GM23338 (cell line): ENCODE measurements at regions not wholly inside any gene's neighbourhood (a gene's known extent, or its start where the extent isn't known, plus 50 kb on each side); places are given as distances from the start of the nearest gene placed in this dataset.

Source experiments
- ATAC-seq: fragments of 200-7000 bp; cut with Tn5 transposase; 3 replicates; pipeline ENCODE4 v1.9.1; 2020
- DNase-seq: peaks from one replicate; pipeline ENCODE4 v3.0.0-alpha.2; 2015; ENCODE audit warnings: low spot score
- H2AFZ ChIP-seq: fragments of 200-600 bp; sonication (generic); 2 replicates; pipeline ENCODE4 v1.8.0; 2016; ENCODE audit warnings: antibody characterized with exemption, mild to moderate bottlenecking, moderate library complexity
- H3F3A ChIP-seq: fragments of 200-600 bp; sonication (generic); replicated peaks from 2 replicates; pipeline ENCODE4 v1.8.0; 2017; ENCODE audit warnings: antibody characterized with exemption, mixed run types, low read depth
- H3K27ac ChIP-seq: fragments of 200-600 bp; sonication (generic); 2 replicates; pipeline ENCODE4 v1.6.1; 2016; ENCODE audit warnings: low read depth
- H3K27me3 ChIP-seq: fragments of 200-600 bp; sonication (generic); 2 replicates; pipeline ENCODE4 v1.8.0; 2016; ENCODE audit warnings: mild to moderate bottlenecking, mixed run types, moderate library complexity; ENCODE audit not compliant: insufficient read depth
- H3K36me3 ChIP-seq: fragments of 200-600 bp; sonication (generic); 2 replicates; pipeline ENCODE4 v1.8.0; 2016; ENCODE audit warnings: mild to moderate bottlenecking; ENCODE audit not compliant: insufficient read depth
- H3K4me1 ChIP-seq: fragments of 200-600 bp; sonication (generic); 2 replicates; pipeline ENCODE4 v1.8.0; 2016; ENCODE audit warnings: mild to moderate bottlenecking, moderate library complexity; ENCODE audit not compliant: insufficient read depth
- H3K4me2 ChIP-seq: fragments of 200-600 bp; sonication (generic); 2 replicates; pipeline ENCODE4 v1.7.1; 2017; ENCODE audit warnings: mixed run types
- H3K4me3 ChIP-seq: fragments of 200-600 bp; sonication (generic); 2 replicates; pipeline ENCODE4 v1.6.1; 2016; ENCODE audit warnings: mixed run types
- H3K79me2 ChIP-seq: fragments of 200-600 bp; sonication (generic); replicated peaks from 2 replicates; pipeline ENCODE4 v1.8.0; 2017; ENCODE audit warnings: mild to moderate bottlenecking; ENCODE audit not compliant: insufficient read depth
- H3K9me2 ChIP-seq: fragments of 200-600 bp; sonication (generic); 2 replicates; pipeline ENCODE4 v1.8.0; 2017; ENCODE audit not compliant: insufficient read depth
- H4K20me1 ChIP-seq: fragments of 200-600 bp; sonication (generic); replicated peaks from 2 replicates; pipeline ENCODE4 v1.8.0; 2017; ENCODE audit warnings: mild to moderate bottlenecking; ENCODE audit not compliant: insufficient read depth
- H3K27ac Mint-ChIP-seq: 2 replicates; pipeline ENCODE4 v1.8.0; 2020; ENCODE audit warnings: inconsistent platforms, mild to moderate bottlenecking, moderate library complexity, mixed read lengths
- H3K27me3 Mint-ChIP-seq: 3 replicates; pipeline ENCODE4 v1.8.0; 2022; ENCODE audit warnings: low read depth, mild to moderate bottlenecking, moderate library complexity, mixed read lengths, inconsistent platforms; ENCODE audit not compliant: insufficient read depth, poor library complexity
- H3K36me3 Mint-ChIP-seq: 3 replicates; pipeline ENCODE4 v1.8.0; 2021; ENCODE audit warnings: low read depth, mild to moderate bottlenecking, inconsistent platforms, moderate library complexity, mixed read lengths
- H3K4me1 Mint-ChIP-seq: 3 replicates; pipeline ENCODE4 v1.8.0; 2020; ENCODE audit warnings: mild to moderate bottlenecking, inconsistent platforms, mixed read lengths
- H3K4me3 Mint-ChIP-seq: 3 replicates; pipeline ENCODE4 v1.8.0; 2021; ENCODE audit warnings: moderate library complexity, mild to moderate bottlenecking, inconsistent platforms, mixed read lengths
- H3K9me3 Mint-ChIP-seq: 3 replicates; pipeline ENCODE4 v1.8.0; 2020; ENCODE audit warnings: moderate library complexity, mild to moderate bottlenecking, inconsistent platforms, mixed read lengths
- EZH2 ChIP-seq: fragments of 200-600 bp; sonication (generic); IDR thresholded peaks from one replicate; pipeline ENCODE4 v1.8.0; 2017; ENCODE audit warnings: antibody characterized with exemption, mild to moderate bottlenecking, low read depth; ENCODE audit not compliant: unreplicated experiment
- EZH2phosphoT487 ChIP-seq: fragments of 200-600 bp; sonication (generic); IDR thresholded peaks from one replicate; pipeline ENCODE4 v1.8.1; 2018; ENCODE audit warnings: antibody characterized with exemption; ENCODE audit not compliant: unreplicated experiment
- JUNB ChIP-seq: IDR thresholded peaks from one replicate; pipeline ENCODE4 v1.6.1; 2016; ENCODE audit warnings: antibody characterized with exemption; ENCODE audit not compliant: unreplicated experiment
- POLR2AphosphoS5 ChIP-seq: IDR thresholded peaks from 2 replicates; pipeline ENCODE4 v1.6.1; 2016; ENCODE audit warnings: antibody characterized with exemption, low read depth
- ZNF114 ChIP-seq: fragments of 250-450 bp; sonication (Bioruptor Pico); IDR thresholded peaks from 2 replicates; pipeline ENCODE4 v1.5.0; 2020; ENCODE audit warnings: mild to moderate bottlenecking, moderate library complexity
- ZNF331 ChIP-seq: fragments of 250-450 bp; sonication (Bioruptor Pico); IDR thresholded peaks from 2 replicates; pipeline ENCODE4 v1.5.0; 2020; ENCODE audit warnings: low read depth, mild to moderate bottlenecking, moderate library complexity
- TF ChIP-seq, protein P1 (sequence below): IDR thresholded peaks from 2 replicates; pipeline ENCODE4 v1.6.1; 2016; ENCODE audit warnings: antibody characterized with exemption
- TF ChIP-seq, protein P2 (sequence below): fragments of 250-450 bp; sonication (Bioruptor Pico); IDR thresholded peaks from 2 replicates; pipeline ENCODE4 v1.5.0; 2020; ENCODE audit warnings: mild to moderate bottlenecking, moderate library complexity
- TF ChIP-seq, protein P3 (sequence below): IDR thresholded peaks from one replicate; pipeline ENCODE4 v1.6.1; 2018; ENCODE audit warnings: antibody characterized with exemption; ENCODE audit not compliant: unreplicated experiment

DNA sequence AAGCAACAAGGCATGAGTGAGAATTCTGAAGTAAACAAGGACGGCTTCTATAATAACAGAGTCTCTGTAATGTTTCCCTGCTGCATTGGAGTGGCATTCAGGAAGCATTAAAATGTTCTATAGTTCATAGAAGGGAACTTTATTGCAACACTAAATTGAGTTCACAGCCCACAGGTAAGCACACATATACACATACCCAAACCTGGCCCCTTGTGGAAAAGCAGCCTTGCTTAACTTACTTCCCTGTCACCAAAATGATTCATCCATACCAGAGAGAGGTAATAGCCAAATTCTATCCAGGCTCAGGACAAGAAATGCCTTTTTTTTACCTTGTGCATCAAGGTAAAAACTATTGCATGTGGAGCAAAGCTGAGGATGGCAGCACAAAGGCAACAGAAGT is 241.4 kb downstream of the HHIPL2 start:
- H3K27me3 Mint-ChIP-seq = peaks cover 2% of the 10 kb centered on the region
- no peak for TF ChIP-seq ZNF331 (CRISPR knock-in tag)
- TF ChIP-seq EZH2phosphoT487 = no peak
- no peak for TF ChIP-seq ZNF114
- no peak for TF ChIP-seq POLR2AphosphoS5
- no peak for TF ChIP-seq EZH2
- TF ChIP-seq, protein P1, sequence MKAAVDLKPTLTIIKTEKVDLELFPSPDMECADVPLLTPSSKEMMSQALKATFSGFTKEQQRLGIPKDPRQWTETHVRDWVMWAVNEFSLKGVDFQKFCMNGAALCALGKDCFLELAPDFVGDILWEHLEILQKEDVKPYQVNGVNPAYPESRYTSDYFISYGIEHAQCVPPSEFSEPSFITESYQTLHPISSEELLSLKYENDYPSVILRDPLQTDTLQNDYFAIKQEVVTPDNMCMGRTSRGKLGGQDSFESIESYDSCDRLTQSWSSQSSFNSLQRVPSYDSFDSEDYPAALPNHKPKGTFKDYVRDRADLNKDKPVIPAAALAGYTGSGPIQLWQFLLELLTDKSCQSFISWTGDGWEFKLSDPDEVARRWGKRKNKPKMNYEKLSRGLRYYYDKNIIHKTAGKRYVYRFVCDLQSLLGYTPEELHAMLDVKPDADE = no peak
- TF ChIP-seq JUNB = no peak
- H3K4me3 Mint-ChIP-seq = no peak overlapping the region

DNA sequence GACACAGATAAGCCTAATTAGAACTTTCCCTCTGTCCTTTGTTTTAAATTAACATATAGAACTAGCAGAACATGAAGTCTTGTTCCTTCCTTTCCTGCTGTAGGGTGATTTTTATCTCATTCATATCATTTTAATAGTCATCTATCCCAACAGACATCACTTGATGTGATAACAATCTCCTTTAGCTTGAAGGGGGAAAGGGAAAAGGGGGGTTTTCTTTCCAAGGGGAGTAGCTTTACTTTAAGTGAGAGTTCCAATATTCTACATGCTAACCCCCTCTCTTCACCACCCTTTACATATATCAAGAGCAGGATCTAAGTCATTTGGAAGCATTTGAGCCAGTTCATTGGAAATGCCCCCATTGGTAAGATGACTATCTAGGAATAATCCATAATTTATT is 241.9 kb downstream of the HHIPL2 start:
- Histone ChIP-seq H3K36me3 (no peaks in the 10 kb centered on the region), H3K4me1 (no peaks in the 10 kb centered on the region), H3K27ac (no peak overlapping the region), H3K4me2 (no peak overlapping the region), H3K27me3 (no peaks in the 10 kb centered on the region), H2AFZ (no peak overlapping the region), H3K79me2 (no peaks in the 10 kb centered on the region), H3K9me2 (no peaks in the 10 kb centered on the region), H4K20me1 (no peaks in the 10 kb centered on the region), H3F3A (no peaks in the 10 kb centered on the region), H3K4me3 (no peak overlapping the region)
- H3K27me3 Mint-ChIP-seq = no peaks in the 10 kb centered on the region
- H3K9me3 Mint-ChIP-seq = no peaks in the 10 kb centered on the region; the same call in 2 of the 3 replicates
- TF ChIP-seq EZH2phosphoT487 (no peak), ZNF331 (CRISPR knock-in tag) (no peak), EZH2 (no peak), ZNF114 (no peak), JUNB (no peak), POLR2AphosphoS5 (no peak)
- TF ChIP-seq, protein P2, sequence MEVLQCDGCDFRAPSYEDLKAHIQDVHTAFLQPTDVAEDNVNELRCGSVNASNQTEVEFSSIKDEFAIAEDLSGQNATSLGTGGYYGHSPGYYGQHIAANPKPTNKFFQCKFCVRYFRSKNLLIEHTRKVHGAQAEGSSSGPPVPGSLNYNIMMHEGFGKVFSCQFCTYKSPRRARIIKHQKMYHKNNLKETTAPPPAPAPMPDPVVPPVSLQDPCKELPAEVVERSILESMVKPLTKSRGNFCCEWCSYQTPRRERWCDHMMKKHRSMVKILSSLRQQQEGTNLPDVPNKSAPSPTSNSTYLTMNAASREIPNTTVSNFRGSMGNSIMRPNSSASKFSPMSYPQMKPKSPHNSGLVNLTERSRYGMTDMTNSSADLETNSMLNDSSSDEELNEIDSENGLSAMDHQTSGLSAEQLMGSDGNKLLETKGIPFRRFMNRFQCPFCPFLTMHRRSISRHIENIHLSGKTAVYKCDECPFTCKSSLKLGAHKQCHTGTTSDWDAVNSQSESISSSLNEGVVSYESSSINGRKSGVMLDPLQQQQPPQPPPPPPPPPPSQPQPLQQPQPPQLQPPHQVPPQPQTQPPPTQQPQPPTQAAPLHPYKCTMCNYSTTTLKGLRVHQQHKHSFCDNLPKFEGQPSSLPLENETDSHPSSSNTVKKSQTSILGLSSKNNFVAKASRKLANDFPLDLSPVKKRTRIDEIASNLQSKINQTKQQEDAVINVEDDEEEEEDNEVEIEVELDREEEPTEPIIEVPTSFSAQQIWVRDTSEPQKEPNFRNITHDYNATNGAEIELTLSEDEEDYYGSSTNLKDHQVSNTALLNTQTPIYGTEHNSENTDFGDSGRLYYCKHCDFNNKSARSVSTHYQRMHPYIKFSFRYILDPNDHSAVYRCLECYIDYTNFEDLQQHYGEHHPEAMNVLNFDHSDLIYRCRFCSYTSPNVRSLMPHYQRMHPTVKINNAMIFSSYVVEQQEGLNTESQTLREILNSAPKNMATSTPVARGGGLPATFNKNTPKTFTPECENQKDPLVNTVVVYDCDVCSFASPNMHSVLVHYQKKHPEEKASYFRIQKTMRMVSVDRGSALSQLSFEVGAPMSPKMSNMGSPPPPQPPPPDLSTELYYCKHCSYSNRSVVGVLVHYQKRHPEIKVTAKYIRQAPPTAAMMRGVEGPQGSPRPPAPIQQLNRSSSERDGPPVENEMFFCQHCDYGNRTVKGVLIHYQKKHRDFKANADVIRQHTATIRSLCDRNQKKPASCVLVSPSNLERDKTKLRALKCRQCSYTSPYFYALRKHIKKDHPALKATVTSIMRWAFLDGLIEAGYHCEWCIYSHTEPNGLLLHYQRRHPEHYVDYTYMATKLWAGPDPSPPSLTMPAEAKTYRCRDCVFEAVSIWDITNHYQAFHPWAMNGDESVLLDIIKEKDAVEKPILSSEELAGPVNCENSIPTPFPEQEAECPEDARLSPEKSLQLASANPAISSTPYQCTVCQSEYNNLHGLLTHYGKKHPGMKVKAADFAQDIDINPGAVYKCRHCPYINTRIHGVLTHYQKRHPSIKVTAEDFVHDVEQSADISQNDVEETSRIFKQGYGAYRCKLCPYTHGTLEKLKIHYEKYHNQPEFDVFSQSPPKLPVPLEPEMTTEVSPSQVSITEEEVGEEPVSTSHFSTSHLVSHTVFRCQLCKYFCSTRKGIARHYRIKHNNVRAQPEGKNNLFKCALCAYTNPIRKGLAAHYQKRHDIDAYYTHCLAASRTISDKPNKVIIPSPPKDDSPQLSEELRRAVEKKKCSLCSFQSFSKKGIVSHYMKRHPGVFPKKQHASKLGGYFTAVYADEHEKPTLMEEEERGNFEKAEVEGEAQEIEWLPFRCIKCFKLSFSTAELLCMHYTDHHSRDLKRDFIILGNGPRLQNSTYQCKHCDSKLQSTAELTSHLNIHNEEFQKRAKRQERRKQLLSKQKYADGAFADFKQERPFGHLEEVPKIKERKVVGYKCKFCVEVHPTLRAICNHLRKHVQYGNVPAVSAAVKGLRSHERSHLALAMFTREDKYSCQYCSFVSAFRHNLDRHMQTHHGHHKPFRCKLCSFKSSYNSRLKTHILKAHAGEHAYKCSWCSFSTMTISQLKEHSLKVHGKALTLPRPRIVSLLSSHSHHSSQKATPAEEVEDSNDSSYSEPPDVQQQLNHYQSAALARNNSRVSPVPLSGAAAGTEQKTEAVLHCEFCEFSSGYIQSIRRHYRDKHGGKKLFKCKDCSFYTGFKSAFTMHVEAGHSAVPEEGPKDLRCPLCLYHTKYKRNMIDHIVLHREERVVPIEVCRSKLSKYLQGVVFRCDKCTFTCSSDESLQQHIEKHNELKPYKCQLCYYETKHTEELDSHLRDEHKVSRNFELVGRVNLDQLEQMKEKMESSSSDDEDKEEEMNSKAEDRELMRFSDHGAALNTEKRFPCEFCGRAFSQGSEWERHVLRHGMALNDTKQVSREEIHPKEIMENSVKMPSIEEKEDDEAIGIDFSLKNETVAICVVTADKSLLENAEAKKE = no peak
- TF ChIP-seq, protein P3, sequence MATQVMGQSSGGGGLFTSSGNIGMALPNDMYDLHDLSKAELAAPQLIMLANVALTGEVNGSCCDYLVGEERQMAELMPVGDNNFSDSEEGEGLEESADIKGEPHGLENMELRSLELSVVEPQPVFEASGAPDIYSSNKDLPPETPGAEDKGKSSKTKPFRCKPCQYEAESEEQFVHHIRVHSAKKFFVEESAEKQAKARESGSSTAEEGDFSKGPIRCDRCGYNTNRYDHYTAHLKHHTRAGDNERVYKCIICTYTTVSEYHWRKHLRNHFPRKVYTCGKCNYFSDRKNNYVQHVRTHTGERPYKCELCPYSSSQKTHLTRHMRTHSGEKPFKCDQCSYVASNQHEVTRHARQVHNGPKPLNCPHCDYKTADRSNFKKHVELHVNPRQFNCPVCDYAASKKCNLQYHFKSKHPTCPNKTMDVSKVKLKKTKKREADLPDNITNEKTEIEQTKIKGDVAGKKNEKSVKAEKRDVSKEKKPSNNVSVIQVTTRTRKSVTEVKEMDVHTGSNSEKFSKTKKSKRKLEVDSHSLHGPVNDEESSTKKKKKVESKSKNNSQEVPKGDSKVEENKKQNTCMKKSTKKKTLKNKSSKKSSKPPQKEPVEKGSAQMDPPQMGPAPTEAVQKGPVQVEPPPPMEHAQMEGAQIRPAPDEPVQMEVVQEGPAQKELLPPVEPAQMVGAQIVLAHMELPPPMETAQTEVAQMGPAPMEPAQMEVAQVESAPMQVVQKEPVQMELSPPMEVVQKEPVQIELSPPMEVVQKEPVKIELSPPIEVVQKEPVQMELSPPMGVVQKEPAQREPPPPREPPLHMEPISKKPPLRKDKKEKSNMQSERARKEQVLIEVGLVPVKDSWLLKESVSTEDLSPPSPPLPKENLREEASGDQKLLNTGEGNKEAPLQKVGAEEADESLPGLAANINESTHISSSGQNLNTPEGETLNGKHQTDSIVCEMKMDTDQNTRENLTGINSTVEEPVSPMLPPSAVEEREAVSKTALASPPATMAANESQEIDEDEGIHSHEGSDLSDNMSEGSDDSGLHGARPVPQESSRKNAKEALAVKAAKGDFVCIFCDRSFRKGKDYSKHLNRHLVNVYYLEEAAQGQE = no peak
- TF ChIP-seq, protein P1 = no peak
- H3K36me3 Mint-ChIP-seq = no peaks in the 10 kb centered on the region
- DNase-seq (no peak), ATAC-seq (no peak)
- H3K27ac Mint-ChIP-seq = no peak overlapping the region
- no peak overlapping the region for H3K4me3 Mint-ChIP-seq
- no peaks in the 10 kb centered on the region for H3K4me1 Mint-ChIP-seq

More for the DNA sequence above, 241.4 kb downstream of the HHIPL2 start:
- H3K36me3 ChIP-seq = no peaks in the 10 kb centered on the region
- peaks cover 3% of the 10 kb centered on the region; the same call in 1 of the 3 replicates for H3K4me1 Mint-ChIP-seq
- H2AFZ ChIP-seq = no peak overlapping the region
- H3K9me3 Mint-ChIP-seq = no peaks in the 10 kb centered on the region; the same call in 2 of the 3 replicates
- H4K20me1 ChIP-seq = no peaks in the 10 kb centered on the region
- H3K4me1 ChIP-seq = no peaks in the 10 kb centered on the region
- DNase-seq = no peak
- H3K27ac ChIP-seq = no peak overlapping the region
- H3F3A ChIP-seq = no peaks in the 10 kb centered on the region
- H3K36me3 Mint-ChIP-seq = no peaks in the 10 kb centered on the region
- no peak overlapping the region for H3K4me3 ChIP-seq
- H3K79me2 ChIP-seq = no peaks in the 10 kb centered on the region
- H3K4me2 ChIP-seq = no peak overlapping the region
- H3K9me2 ChIP-seq = no peaks in the 10 kb centered on the region
- ATAC-seq = no peak
- no peak overlapping the region for H3K27ac Mint-ChIP-seq
- H3K27me3 ChIP-seq = no peaks in the 10 kb centered on the region
